ENCODE measurements at regions not wholly inside any gene's neighbourhood (a gene's known extent, or its start where the extent isn't known, plus 50 kb on each side); places are given as distances from the start of the nearest gene placed in this dataset.

- DNase-seq (no peak), ATAC-seq (no peak)
- TF ChIP-seq CTCF (IDR thresholded peaks at IDR 0.05), result no peak
- Histone ChIP-seq H3K4me3 (no peak overlapping the region), H3K27me3 (no peaks in the 10 kb centered on the region), H3K9me3 (peaks cover 0 to 6% (median 0%) of the 10 kb centered on the region in 11 donors), H3K4me1 (no peaks in the 10 kb centered on the region), H3K27ac (no peak overlapping the region), H3K36me3 (no peaks in the 10 kb centered on the region)
- WGBS, 2 donors, result 91% methylated on average over 4 of the region's 4 CpGs
- intact Hi-C loops (cut with DNase I), result no loop called here
Measured at GRCh38 chr13:22134261-22134660, 463.4 kb downstream of the FGF9 start.

GRCh38 chr13:22135446-22135845 is 464.6 kb downstream of the FGF9 start:
- intact Hi-C loops (cut with DNase I), result no loop called here
- WGBS, 2 donors, result 47 to 52% methylated on average over 6 of the region's 6 CpGs
- no peak overlapping the region for H3K27ac ChIP-seq
- no peaks in the 10 kb centered on the region for H3K4me1 ChIP-seq
- H3K4me3 ChIP-seq, result no peak overlapping the region
- no peaks in the 10 kb centered on the region for H3K27me3 ChIP-seq
- H3K36me3 ChIP-seq, result no peaks in the 10 kb centered on the region
- ATAC-seq (no peak), DNase-seq (no peak)
- H3K9me3 ChIP-seq, result no peaks in the 10 kb centered on the region
- TF ChIP-seq CTCF (IDR thresholded peaks at IDR 0.05), result no peak

GRCh38 chr13:22137361-22138050 is 466.6 kb downstream of the FGF9 start:
- DNase-seq (no peak), ATAC-seq (no peak)
- H3K36me3 ChIP-seq, result no peaks in the 10 kb centered on the region
- no peak overlapping the region for H3K4me3 ChIP-seq
- H3K27ac ChIP-seq, result no peak overlapping the region
- no peak for TF ChIP-seq CTCF (IDR thresholded peaks at IDR 0.05)
- no peaks in the 10 kb centered on the region for H3K4me1 ChIP-seq
- H3K27me3 ChIP-seq, result peaks cover 0 to 3% (median 0%) of the 10 kb centered on the region in 7 donors
- intact Hi-C loops (cut with DNase I), result no loop called here
- WGBS, 2 donors, result 78 to 79% methylated on average over 4 of the region's 4 CpGs
- H3K9me3 ChIP-seq, result no peaks in the 10 kb centered on the region

GRCh38 chr13:22138947-22139346 is 468.1 kb downstream of the FGF9 start:
- intact Hi-C loops (cut with DNase I), result no loop called here
- ATAC-seq (no peak), DNase-seq (no peak)
- Histone ChIP-seq H3K9me3 (no peaks in the 10 kb centered on the region), H3K4me1 (no peaks in the 10 kb centered on the region), H3K27me3 (peaks cover 0 to 3% (median 0%) of the 10 kb centered on the region in 7 donors), H3K4me3 (no peak overlapping the region), H3K36me3 (no peaks in the 10 kb centered on the region), H3K27ac (no peak overlapping the region)
- 81 to 89% methylated on average over 8 of the region's 8 CpGs for WGBS, 2 donors
- no peak for TF ChIP-seq CTCF (IDR thresholded peaks at IDR 0.05)
